MM.1S (cell line): ENCODE measurements at regions not wholly inside any gene's neighbourhood (a gene's known extent, or its start where the extent isn't known, plus 50 kb on each side); places are given as distances from the start of the nearest gene placed in this dataset.

Experiments used
- EZH2 ChIP-seq: fragments of 300-600 bp; sonication (generic); optimal IDR thresholded peaks from 2 replicates; pipeline ENCODE3; 2017; ENCODE audit warnings: low read depth, mild to moderate bottlenecking, antibody characterized with exemption, low read length, mixed read lengths
- EZH2phosphoT487 ChIP-seq: fragments of 300-600 bp; sonication (generic); IDR thresholded peaks from 2 replicates; pipeline ENCODE4 v1.6.1; 2018; ENCODE audit warnings: antibody characterized with exemption, low read length
- TF ChIP-seq, protein P1 (sequence below): fragments of 300-600 bp; sonication (generic); IDR thresholded peaks from 2 replicates; pipeline ENCODE4 v1.5.1; 2016; ENCODE audit warnings: antibody characterized with exemption, low read length, mixed read lengths

DNA sequence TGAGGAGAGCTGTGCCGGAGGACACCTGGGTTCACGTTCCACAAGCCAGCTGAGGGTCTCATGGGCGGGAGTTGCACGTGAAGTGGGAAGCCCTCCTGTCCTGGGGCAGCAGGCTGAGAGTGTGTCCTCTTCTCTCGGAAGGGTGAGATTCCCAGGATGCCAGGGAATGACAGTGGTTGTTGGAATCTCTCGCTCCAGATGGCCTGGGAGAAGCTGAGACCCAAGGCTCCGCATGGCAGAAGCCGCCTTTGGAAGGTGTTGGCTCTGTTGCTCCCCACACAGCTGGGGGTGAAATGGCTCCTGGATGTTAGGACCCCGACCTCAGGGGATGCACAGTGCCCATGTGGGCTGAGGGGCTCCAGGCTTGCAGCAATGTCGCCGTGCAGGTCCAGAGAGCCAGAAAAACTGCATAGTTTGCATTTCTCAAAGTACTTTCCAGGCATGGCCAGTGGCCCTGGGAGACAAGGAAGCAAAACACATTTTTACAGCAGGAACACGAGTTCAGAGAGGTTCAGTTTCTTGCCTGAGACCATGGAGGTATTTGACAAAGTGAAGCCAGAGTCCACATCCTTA, 153.4 kb downstream of the TMEM18 start:
- TF ChIP-seq, protein P1, sequence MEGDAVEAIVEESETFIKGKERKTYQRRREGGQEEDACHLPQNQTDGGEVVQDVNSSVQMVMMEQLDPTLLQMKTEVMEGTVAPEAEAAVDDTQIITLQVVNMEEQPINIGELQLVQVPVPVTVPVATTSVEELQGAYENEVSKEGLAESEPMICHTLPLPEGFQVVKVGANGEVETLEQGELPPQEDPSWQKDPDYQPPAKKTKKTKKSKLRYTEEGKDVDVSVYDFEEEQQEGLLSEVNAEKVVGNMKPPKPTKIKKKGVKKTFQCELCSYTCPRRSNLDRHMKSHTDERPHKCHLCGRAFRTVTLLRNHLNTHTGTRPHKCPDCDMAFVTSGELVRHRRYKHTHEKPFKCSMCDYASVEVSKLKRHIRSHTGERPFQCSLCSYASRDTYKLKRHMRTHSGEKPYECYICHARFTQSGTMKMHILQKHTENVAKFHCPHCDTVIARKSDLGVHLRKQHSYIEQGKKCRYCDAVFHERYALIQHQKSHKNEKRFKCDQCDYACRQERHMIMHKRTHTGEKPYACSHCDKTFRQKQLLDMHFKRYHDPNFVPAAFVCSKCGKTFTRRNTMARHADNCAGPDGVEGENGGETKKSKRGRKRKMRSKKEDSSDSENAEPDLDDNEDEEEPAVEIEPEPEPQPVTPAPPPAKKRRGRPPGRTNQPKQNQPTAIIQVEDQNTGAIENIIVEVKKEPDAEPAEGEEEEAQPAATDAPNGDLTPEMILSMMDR = no peak
- TF ChIP-seq EZH2 (no peak), EZH2phosphoT487 (no peak)
